Ascending aorta (tissue), 2 donors: ENCODE measurements at regions not wholly inside any gene's neighbourhood (a gene's known extent, or its start where the extent isn't known, plus 50 kb on each side); places are given as distances from the start of the nearest gene placed in this dataset.

ENCODE experiments used
- DNase-seq, 2 donors: peaks; one replicate each; pipeline ENCODE4 v3.0.0-alpha.2; 2019; ENCODE audit warnings: low spot score in 2 of 2
- H3K27ac ChIP-seq, 2 donors: fragments of 200-600 bp; sonication (generic); one replicate each; pipeline ENCODE4 v1.5.1; 2016 to 2017; ENCODE audit warnings: mild to moderate bottlenecking in 1 of 2
- H3K27me3 ChIP-seq: fragments of 200-600 bp; sonication (generic); one replicate; pipeline ENCODE4 v1.5.1; 2017
- H3K36me3 ChIP-seq, 2 donors: fragments of 200-600 bp; sonication (generic); one replicate each; pipeline ENCODE4 v1.5.1; 2016
- H3K4me1 ChIP-seq, 2 donors: fragments of 200-600 bp; sonication (generic); one replicate each; pipeline ENCODE4 v1.5.1; 2016 to 2017; ENCODE audit warnings: mild to moderate bottlenecking in 1 of 2
- H3K4me3 ChIP-seq, 2 donors: fragments of 200-600 bp; sonication (generic); one replicate each; pipeline ENCODE4 v1.5.1; 2016 to 2017; ENCODE audit warnings: mild to moderate bottlenecking in 1 of 2
- H3K9me3 ChIP-seq, 2 donors: fragments of 200-600 bp; sonication (generic); one replicate each; pipeline ENCODE4 v1.5.1; 2016
- intact Hi-C: fragments of 100-400 bp; cut with DNase I; formaldehyde crosslinking; loops from one replicate; pipeline ENCODE4 v1.15.1; 2023
- TF ChIP-seq, protein P1 (sequence below), 3 experiments: fragments of 200-600 bp in 2 of 3; fragments of 450-650 bp in 1 of 3; sonication (generic) in 2 of 3; IDR thresholded peaks; one replicate each; pipeline ENCODE4 v1.5.1; 2016 to 2019; ENCODE audit warnings: antibody characterized with exemption in 3 of 3, mild to moderate bottlenecking in 1 of 3, moderate library complexity in 1 of 3

DNA sequence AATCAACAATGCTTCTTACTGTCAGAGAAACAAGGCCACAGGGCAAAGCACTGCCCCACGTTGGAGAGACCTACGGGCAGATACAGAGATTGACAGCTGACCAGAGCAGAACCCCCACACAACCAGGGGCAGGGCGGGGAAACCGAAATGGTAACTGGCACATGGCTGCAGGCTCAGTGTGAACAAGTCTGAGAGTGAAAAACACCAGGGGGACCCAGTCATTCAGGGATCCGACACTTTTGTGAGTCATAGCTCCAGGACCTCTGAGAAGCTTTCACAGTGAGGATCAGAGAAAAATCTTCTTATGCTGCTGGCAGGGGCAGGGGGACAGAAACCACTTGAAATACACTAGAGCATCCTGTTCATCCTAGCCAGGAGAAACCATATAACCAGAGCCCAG is 254.2 kb downstream of the C6orf118 start:
- no peak overlapping the region for H3K4me3 ChIP-seq
- intact Hi-C loops: no loop called here
- TF ChIP-seq, protein P1, sequence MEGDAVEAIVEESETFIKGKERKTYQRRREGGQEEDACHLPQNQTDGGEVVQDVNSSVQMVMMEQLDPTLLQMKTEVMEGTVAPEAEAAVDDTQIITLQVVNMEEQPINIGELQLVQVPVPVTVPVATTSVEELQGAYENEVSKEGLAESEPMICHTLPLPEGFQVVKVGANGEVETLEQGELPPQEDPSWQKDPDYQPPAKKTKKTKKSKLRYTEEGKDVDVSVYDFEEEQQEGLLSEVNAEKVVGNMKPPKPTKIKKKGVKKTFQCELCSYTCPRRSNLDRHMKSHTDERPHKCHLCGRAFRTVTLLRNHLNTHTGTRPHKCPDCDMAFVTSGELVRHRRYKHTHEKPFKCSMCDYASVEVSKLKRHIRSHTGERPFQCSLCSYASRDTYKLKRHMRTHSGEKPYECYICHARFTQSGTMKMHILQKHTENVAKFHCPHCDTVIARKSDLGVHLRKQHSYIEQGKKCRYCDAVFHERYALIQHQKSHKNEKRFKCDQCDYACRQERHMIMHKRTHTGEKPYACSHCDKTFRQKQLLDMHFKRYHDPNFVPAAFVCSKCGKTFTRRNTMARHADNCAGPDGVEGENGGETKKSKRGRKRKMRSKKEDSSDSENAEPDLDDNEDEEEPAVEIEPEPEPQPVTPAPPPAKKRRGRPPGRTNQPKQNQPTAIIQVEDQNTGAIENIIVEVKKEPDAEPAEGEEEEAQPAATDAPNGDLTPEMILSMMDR (IDR thresholded peaks at IDR 0.05): no peak

DNA sequence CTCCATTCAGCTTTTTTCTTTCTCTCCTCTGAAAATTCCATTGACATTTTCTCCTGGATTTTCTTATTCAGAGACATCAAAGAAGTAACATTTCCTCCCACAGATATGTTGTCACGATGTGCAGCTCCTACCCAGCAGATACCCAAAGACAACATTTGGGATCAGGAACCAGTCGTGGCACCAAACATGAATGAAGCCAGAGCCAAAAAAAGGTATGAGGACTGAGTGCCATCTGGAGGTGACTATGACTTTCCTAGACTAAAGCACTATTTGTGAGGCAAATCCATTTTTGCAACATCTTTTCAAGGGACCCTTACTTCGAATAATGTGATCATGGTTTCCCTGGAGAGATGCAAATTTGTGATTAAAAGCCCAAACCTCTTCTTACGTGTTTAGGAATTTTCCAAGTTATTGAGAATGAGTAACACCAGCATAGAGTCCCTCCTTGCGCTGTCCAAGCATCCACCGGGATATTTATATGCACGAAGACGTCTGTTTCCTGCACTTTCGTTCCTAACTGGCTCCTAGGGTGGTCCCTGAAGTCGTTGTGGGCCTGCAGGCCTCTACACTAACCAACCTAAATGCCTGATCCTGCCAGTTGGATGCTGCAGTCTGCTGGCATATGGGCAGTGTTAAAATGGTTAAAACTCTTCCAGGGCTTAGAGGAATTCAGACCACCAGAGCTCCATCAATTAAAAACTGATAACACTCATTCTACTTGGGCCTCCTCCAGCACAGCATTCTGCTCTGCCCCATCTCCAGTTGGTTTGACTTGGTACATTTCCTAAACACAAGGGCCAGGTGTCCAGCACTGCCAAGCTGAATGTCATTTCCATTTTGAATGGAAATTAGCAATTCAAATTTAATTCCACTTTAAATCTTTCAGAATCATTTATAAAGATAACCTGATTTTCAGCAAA is 256.6 kb downstream of the C6orf118 start:
- no peaks in the 10 kb centered on the region for H3K9me3 ChIP-seq
- intact Hi-C loops: no loop called here
- H3K27ac ChIP-seq: no peak overlapping the region
- DNase-seq: no peak
- TF ChIP-seq, protein P1 (IDR thresholded peaks at IDR 0.05): no peak
- no peaks in the 10 kb centered on the region for H3K4me1 ChIP-seq
- no peaks in the 10 kb centered on the region for H3K27me3 ChIP-seq
- H3K4me3 ChIP-seq: no peak overlapping the region
- H3K36me3 ChIP-seq: no peaks in the 10 kb centered on the region

More for the DNA sequence above, 254.2 kb downstream of the C6orf118 start:
- no peaks in the 10 kb centered on the region for H3K27me3 ChIP-seq
- no peak for DNase-seq
- H3K36me3 ChIP-seq: no peaks in the 10 kb centered on the region
- H3K27ac ChIP-seq: no peak overlapping the region
- no peaks in the 10 kb centered on the region for H3K4me1 ChIP-seq
- H3K9me3 ChIP-seq: no peaks in the 10 kb centered on the region

DNA sequence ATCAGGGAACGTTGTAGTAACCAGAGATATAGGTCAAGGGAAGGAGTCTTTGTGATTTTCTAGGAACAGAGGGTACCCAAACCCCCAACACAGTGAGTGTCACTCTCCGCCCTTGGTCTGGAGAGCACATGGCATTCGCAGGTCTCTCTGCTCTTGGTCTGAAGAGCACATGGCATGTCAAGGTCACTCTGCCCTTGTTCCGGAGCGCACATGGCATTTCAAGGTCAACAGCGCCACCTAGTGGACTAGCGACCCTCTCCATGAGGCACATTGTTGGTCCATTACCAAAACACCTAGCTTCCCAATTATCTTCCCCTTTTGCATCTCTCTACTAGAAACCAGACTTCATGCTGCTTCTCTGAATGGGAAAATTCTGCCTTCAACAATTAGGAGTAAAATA is 260.0 kb downstream of the C6orf118 start:
- DNase-seq: no peak
- Histone ChIP-seq H3K4me1 (no peaks in the 10 kb centered on the region), H3K4me3 (no peak overlapping the region), H3K27me3 (no peaks in the 10 kb centered on the region), H3K9me3 (no peaks in the 10 kb centered on the region), H3K36me3 (no peaks in the 10 kb centered on the region), H3K27ac (no peak overlapping the region)
- TF ChIP-seq, protein P1 (IDR thresholded peaks at IDR 0.05): no peak
- intact Hi-C loops: no loop called here

DNA sequence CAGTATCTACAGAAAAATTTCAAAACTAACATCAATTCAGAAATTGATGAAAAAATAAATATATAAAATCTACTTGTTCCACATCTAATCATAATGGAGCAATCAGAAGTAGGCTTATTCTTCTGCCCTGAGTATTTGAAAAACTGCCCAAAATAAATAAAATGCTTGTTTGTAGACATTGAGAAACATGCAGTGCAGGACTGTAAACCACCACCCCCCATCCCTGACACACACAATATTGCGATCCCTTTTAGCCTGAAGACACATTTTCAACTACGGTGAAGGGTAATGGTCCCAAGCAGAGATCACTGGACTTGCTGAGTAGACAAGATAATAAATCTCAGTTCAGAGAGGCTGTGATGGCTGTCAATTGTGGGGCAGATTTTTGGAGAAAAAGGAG is 261.5 kb downstream of the C6orf118 start:
- TF ChIP-seq, protein P1 (IDR thresholded peaks at IDR 0.05): no peak
- no peak for DNase-seq
- intact Hi-C loops: no loop called here
- Histone ChIP-seq H3K36me3 (no peaks in the 10 kb centered on the region), H3K4me1 (no peaks in the 10 kb centered on the region), H3K27ac (no peak overlapping the region), H3K4me3 (no peak overlapping the region), H3K27me3 (no peaks in the 10 kb centered on the region), H3K9me3 (no peaks in the 10 kb centered on the region)

DNA sequence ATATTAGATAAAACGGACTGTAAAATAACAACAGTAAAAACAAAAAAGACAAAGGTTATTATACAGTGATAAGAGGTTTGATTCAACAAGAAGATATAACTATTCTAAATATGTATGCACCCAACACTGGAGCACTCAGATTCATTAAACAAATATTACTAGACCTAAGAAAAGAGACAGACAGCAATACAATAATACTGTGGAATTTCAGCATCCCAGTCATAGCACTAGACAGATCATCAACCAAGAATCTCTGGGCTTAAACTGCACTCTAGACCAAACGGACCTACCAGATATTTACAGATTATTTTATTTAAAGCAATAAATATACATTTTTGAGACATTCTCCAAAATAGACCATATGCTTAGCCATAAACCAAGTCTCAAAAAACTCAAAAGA is 263.8 kb downstream of the C6orf118 start:
- DNase-seq: no peak
- intact Hi-C loops: no loop called here
- Histone ChIP-seq H3K9me3 (no peaks in the 10 kb centered on the region), H3K4me3 (no peak overlapping the region), H3K27me3 (no peaks in the 10 kb centered on the region), H3K36me3 (no peaks in the 10 kb centered on the region), H3K4me1 (no peaks in the 10 kb centered on the region), H3K27ac (no peak overlapping the region)
- TF ChIP-seq, protein P1 (IDR thresholded peaks at IDR 0.05): no peak
